ENCODE measurements at regions not wholly inside any gene's neighbourhood (a gene's known extent, or its start where the extent isn't known, plus 50 kb on each side); places are given as distances from the start of the nearest gene placed in this dataset.

- Histone ChIP-seq H3K9me3 (ENCODE audit: control insufficient read depth, low read length) (no peaks in the 10 kb centered on the region), H3K9ac (ENCODE audit: low read length) (no peak overlapping the region), H3K4me3 (ENCODE audit: low read length) (no peak overlapping the region), H3K36me3 (ENCODE audit: control insufficient read depth, insufficient read depth, low read length, severe bottlenecking) (no peaks in the 10 kb centered on the region), H3K4me1 (ENCODE audit: control insufficient read depth, insufficient read depth, low read length) (no peaks in the 10 kb centered on the region), H3K27me3 (replicated peaks; ENCODE audit: control insufficient read depth, insufficient read depth, low read length) (peaks cover 32% of the 10 kb centered on the region)
- DNase-seq (ENCODE audit: low read depth), result no peak
Observed at GRCh38 chr20:39248862-39249485, 286.8 kb downstream of the DHX35 start.

- no peaks in the 10 kb centered on the region for H3K4me1 ChIP-seq (ENCODE audit: control insufficient read depth, insufficient read depth, low read length)
- no peaks in the 10 kb centered on the region for H3K36me3 ChIP-seq (ENCODE audit: control insufficient read depth, insufficient read depth, low read length, severe bottlenecking)
- no peak overlapping the region for H3K9ac ChIP-seq (ENCODE audit: low read length)
- H3K9me3 ChIP-seq (ENCODE audit: control insufficient read depth, low read length), result peaks cover 4% of the 10 kb centered on the region
- H3K4me3 ChIP-seq (ENCODE audit: low read length), result no peak overlapping the region
- DNase-seq (ENCODE audit: low read depth), result no peak
- H3K27me3 ChIP-seq (replicated peaks; ENCODE audit: control insufficient read depth, insufficient read depth, low read length), result peaks cover 32% of the 10 kb centered on the region
Observed at GRCh38 chr20:39248171-39248861, 286.2 kb downstream of the DHX35 start.

- H3K9me3 ChIP-seq (ENCODE audit: control insufficient read depth, low read length), result peaks cover 17% of the 10 kb centered on the region
- H3K4me3 ChIP-seq (ENCODE audit: low read length), result no peak overlapping the region
- DNase-seq (ENCODE audit: low read depth), result no peak
- no peak overlapping the region for H3K9ac ChIP-seq (ENCODE audit: low read length)
- H3K4me1 ChIP-seq (ENCODE audit: control insufficient read depth, insufficient read depth, low read length), result no peaks in the 10 kb centered on the region
- peaks cover 28% of the 10 kb centered on the region for H3K27me3 ChIP-seq (replicated peaks; ENCODE audit: control insufficient read depth, insufficient read depth, low read length)
- H3K36me3 ChIP-seq (ENCODE audit: control insufficient read depth, insufficient read depth, low read length, severe bottlenecking), result no peaks in the 10 kb centered on the region
Observed at GRCh38 chr20:39246436-39246835, 284.3 kb downstream of the DHX35 start.

DNA sequence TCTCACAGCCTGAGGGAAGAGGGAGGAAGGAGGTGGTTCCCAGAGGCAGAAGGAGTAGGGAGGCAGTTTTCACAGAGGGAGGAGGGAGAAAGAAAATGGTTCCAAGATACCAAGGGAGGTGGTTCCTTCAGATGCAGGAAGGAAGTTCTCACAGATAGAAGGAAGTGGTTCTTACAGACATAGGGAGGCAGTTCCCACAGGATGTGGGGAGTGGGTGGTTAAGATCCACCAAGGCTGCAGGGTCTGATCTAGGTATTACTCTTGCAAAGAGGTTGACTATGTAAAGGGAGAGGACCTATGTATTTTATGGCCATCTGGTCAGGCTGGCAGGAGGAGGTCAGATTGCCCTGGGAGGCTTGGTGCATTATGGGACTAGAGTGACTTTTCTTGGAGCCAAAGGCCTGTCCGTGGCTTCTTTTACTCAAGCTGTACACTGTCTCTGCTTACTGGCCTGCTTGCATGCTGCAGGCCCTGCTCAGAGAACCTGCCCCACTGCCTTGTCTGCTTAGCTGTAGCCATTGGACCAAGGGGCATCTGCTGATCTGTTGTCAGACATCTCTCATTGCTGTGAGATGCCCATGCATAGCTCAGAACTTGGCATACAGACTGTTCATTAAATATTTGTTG lies 283.7 kb downstream of the DHX35 start:
- DNase-seq (ENCODE audit: low read depth), result no peak
- Histone ChIP-seq H3K4me3 (ENCODE audit: low read length) (no peak overlapping the region), H3K4me1 (ENCODE audit: control insufficient read depth, insufficient read depth, low read length) (no peaks in the 10 kb centered on the region), H3K36me3 (ENCODE audit: control insufficient read depth, insufficient read depth, low read length, severe bottlenecking) (no peaks in the 10 kb centered on the region), H3K27me3 (replicated peaks; ENCODE audit: control insufficient read depth, insufficient read depth, low read length) (peaks cover 24% of the 10 kb centered on the region), H3K9me3 (ENCODE audit: control insufficient read depth, low read length) (peaks cover 17% of the 10 kb centered on the region), H3K9ac (ENCODE audit: low read length) (no peak overlapping the region)

- Histone ChIP-seq H3K9me3 (ENCODE audit: control insufficient read depth, low read length) (peaks cover 17% of the 10 kb centered on the region), H3K4me1 (ENCODE audit: control insufficient read depth, insufficient read depth, low read length) (no peaks in the 10 kb centered on the region), H3K27me3 (replicated peaks; ENCODE audit: control insufficient read depth, insufficient read depth, low read length) (peaks cover 23% of the 10 kb centered on the region), H3K36me3 (ENCODE audit: control insufficient read depth, insufficient read depth, low read length, severe bottlenecking) (no peaks in the 10 kb centered on the region), H3K9ac (ENCODE audit: low read length) (no peak overlapping the region), H3K4me3 (ENCODE audit: low read length) (no peak overlapping the region)
- DNase-seq (ENCODE audit: low read depth), result no peak
Observed at GRCh38 chr20:39243962-39244361, 281.8 kb downstream of the DHX35 start.

GRCh38 chr20:39242614-39243013 lies 280.5 kb downstream of the DHX35 start:
- Histone ChIP-seq H3K9me3 (ENCODE audit: control insufficient read depth, low read length) (peaks cover 17% of the 10 kb centered on the region), H3K4me3 (ENCODE audit: low read length) (no peak overlapping the region), H3K27me3 (replicated peaks; ENCODE audit: control insufficient read depth, insufficient read depth, low read length) (peaks cover 27% of the 10 kb centered on the region), H3K9ac (ENCODE audit: low read length) (no peak overlapping the region), H3K36me3 (ENCODE audit: control insufficient read depth, insufficient read depth, low read length, severe bottlenecking) (no peaks in the 10 kb centered on the region), H3K4me1 (ENCODE audit: control insufficient read depth, insufficient read depth, low read length) (no peaks in the 10 kb centered on the region)
- no peak for DNase-seq (ENCODE audit: low read depth)

DNA sequence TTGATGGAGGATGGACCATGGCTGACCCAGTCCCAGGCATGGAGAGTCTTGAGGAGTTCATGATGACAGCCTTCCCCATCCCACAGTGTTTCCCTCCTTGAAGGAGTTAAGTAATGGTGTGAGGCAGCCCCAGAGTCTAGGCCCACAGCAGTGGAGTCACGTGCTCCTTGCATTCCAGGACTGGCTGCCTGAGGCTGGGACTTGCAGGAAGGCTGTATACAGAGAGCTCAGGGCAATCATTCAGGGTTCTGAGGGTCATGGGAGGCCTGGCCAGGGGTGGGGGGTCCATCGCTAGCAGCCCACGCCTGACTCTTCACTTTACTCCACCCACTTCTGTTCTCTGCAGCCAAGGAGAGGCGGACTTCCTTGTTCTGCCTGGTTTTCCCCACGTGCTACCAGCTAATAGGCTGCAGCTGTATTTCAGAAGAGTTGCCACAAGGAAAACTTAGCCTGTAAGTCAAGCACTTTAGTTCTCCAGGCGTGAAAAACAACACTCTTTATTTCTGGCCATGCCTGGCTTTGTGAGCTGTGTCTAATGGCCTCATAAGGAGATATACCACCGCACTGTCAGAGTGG lies 272.5 kb downstream of the DHX35 start:
- Histone ChIP-seq H3K36me3 (ENCODE audit: control insufficient read depth, insufficient read depth, low read length, severe bottlenecking) (no peaks in the 10 kb centered on the region), H3K4me3 (ENCODE audit: low read length) (no peak overlapping the region), H3K27me3 (replicated peaks; ENCODE audit: control insufficient read depth, insufficient read depth, low read length) (peaks cover 49% of the 10 kb centered on the region), H3K9me3 (ENCODE audit: control insufficient read depth, low read length) (no peaks in the 10 kb centered on the region), H3K4me1 (ENCODE audit: control insufficient read depth, insufficient read depth, low read length) (no peaks in the 10 kb centered on the region), H3K9ac (ENCODE audit: low read length) (no peak overlapping the region)
- no peak for DNase-seq (ENCODE audit: low read depth)

GRCh38 chr20:39233755-39234154 lies 271.6 kb downstream of the DHX35 start:
- no peaks in the 10 kb centered on the region for H3K9me3 ChIP-seq (ENCODE audit: control insufficient read depth, low read length)
- no peak for DNase-seq (ENCODE audit: low read depth)
- no peak overlapping the region for H3K9ac ChIP-seq (ENCODE audit: low read length)
- peaks cover 53% of the 10 kb centered on the region for H3K27me3 ChIP-seq (replicated peaks; ENCODE audit: control insufficient read depth, insufficient read depth, low read length)
- H3K4me1 ChIP-seq (ENCODE audit: control insufficient read depth, insufficient read depth, low read length), result no peaks in the 10 kb centered on the region
- H3K36me3 ChIP-seq (ENCODE audit: control insufficient read depth, insufficient read depth, low read length, severe bottlenecking), result no peaks in the 10 kb centered on the region
- H3K4me3 ChIP-seq (ENCODE audit: low read length), result no peak overlapping the region

GRCh38 chr20:39227416-39227815 lies 265.3 kb downstream of the DHX35 start:
- Histone ChIP-seq H3K27me3 (replicated peaks; ENCODE audit: control insufficient read depth, insufficient read depth, low read length) (peaks cover 62% of the 10 kb centered on the region), H3K4me3 (ENCODE audit: low read length) (no peak overlapping the region), H3K36me3 (ENCODE audit: control insufficient read depth, insufficient read depth, low read length, severe bottlenecking) (no peaks in the 10 kb centered on the region), H3K9ac (ENCODE audit: low read length) (no peak overlapping the region), H3K9me3 (ENCODE audit: control insufficient read depth, low read length) (no peaks in the 10 kb centered on the region), H3K4me1 (ENCODE audit: control insufficient read depth, insufficient read depth, low read length) (peaks cover 2% of the 10 kb centered on the region)
- no peak for DNase-seq (ENCODE audit: low read depth)

DNA sequence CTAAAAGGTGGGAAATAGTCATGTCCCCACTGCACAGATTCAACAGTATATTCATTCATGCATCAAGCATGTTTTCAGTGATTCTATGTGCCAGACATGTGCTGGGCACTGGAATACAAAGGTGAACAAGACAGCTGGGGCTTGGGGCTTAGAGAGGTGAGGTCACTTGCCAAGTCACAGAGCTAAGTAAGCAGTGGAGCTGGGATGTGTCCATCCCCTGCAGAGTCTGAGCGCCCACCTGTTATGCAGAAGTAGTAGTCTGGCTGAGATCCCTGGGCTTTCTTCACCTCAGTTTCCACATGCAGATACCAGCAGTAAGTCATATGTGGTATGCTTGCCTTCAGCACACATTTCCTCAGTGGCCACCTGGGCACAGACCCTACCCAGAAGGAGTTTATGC lies 263.8 kb downstream of the DHX35 start:
- Histone ChIP-seq H3K4me3 (ENCODE audit: low read length) (no peak overlapping the region), H3K4me1 (ENCODE audit: control insufficient read depth, insufficient read depth, low read length) (peaks cover 4% of the 10 kb centered on the region), H3K9me3 (ENCODE audit: control insufficient read depth, low read length) (no peaks in the 10 kb centered on the region), H3K9ac (ENCODE audit: low read length) (no peak overlapping the region), H3K27me3 (replicated peaks; ENCODE audit: control insufficient read depth, insufficient read depth, low read length) (peaks cover 55% of the 10 kb centered on the region), H3K36me3 (ENCODE audit: control insufficient read depth, insufficient read depth, low read length, severe bottlenecking) (no peaks in the 10 kb centered on the region)
- DNase-seq (ENCODE audit: low read depth), result no peak

DNA sequence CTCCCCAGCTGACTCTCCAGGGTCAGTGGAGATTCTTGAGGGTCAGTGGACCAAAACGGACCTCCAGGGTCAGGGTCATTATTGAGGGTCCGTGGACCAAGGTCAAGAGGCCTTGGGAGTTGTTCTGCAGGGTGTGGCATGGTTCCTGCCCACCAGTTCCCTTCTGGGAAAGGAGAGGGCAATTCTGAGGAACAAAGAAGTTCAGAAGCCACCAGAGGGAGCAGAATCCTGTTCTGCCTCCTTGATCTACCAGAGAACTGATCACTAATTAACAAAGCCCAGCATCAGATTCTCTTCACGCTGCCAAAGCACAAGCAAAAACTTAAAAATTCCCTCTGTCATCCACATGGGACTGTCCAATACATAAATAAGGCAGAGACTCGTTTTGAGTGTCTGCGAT lies 263.4 kb downstream of the DHX35 start:
- no peak for DNase-seq (ENCODE audit: low read depth)
- H3K9ac ChIP-seq (ENCODE audit: low read length), result no peak overlapping the region
- peaks cover 4% of the 10 kb centered on the region for H3K4me1 ChIP-seq (ENCODE audit: control insufficient read depth, insufficient read depth, low read length)
- H3K36me3 ChIP-seq (ENCODE audit: control insufficient read depth, insufficient read depth, low read length, severe bottlenecking), result no peaks in the 10 kb centered on the region
- no peaks in the 10 kb centered on the region for H3K9me3 ChIP-seq (ENCODE audit: control insufficient read depth, low read length)
- H3K27me3 ChIP-seq (replicated peaks; ENCODE audit: control insufficient read depth, insufficient read depth, low read length), result peaks cover 51% of the 10 kb centered on the region
- H3K4me3 ChIP-seq (ENCODE audit: low read length), result no peak overlapping the region

Measured in adipocyte (in vitro differentiated cells).